RWPE2 (cell line): ENCODE measurements at regions not wholly inside any gene's neighbourhood (a gene's known extent, or its start where the extent isn't known, plus 50 kb on each side); places are given as distances from the start of the nearest gene placed in this dataset.

Experiments
- ATAC-seq: fragments of 200-7000 bp; cut with Tn5 transposase; 3 replicates; pipeline ENCODE4 v1.9.1; 2021; ENCODE audit warnings: low read depth
- DNase-seq: peaks from one replicate; pipeline ENCODE4 v3.0.0-alpha.2; 2020; ENCODE audit warnings: low spot score
- H3K27ac ChIP-seq: fragments of 450-650 bp; 2 replicates; pipeline ENCODE4 v1.5.1; 2017; ENCODE audit warnings: mild to moderate bottlenecking; ENCODE audit not compliant: poor library complexity, severe bottlenecking
- H3K27me3 ChIP-seq: fragments of 250-450 bp; sonication (Bioruptor Pico); 2 replicates; pipeline ENCODE4 v1.5.1; 2021; ENCODE audit warnings: mild to moderate bottlenecking, moderate library complexity; ENCODE audit not compliant: insufficient read depth, poor library complexity, severe bottlenecking
- H3K36me3 ChIP-seq: fragments of 250-450 bp; sonication (Bioruptor Pico); 2 replicates; pipeline ENCODE4 v1.5.1; 2020; ENCODE audit warnings: low read depth, mild to moderate bottlenecking, moderate library complexity
- H3K4me1 ChIP-seq: fragments of 250-450 bp; sonication (Bioruptor Pico); 2 replicates; pipeline ENCODE4 v1.5.1; 2021; ENCODE audit warnings: mild to moderate bottlenecking, moderate library complexity; ENCODE audit not compliant: insufficient read depth, poor library complexity, severe bottlenecking
- H3K4me3 ChIP-seq: fragments of 250-450 bp; sonication (Bioruptor Pico); 2 replicates; pipeline ENCODE4 v1.5.1; 2021; ENCODE audit warnings: mild to moderate bottlenecking, moderate library complexity; ENCODE audit not compliant: severe bottlenecking
- H3K9me3 ChIP-seq: fragments of 250-450 bp; sonication (Bioruptor Pico); 2 replicates; pipeline ENCODE4 v1.5.1; 2021; ENCODE audit warnings: mild to moderate bottlenecking, moderate library complexity; ENCODE audit not compliant: severe bottlenecking
- TF ChIP-seq, protein P1 (sequence below): fragments of 450-650 bp; IDR thresholded peaks from one replicate; pipeline ENCODE4 v1.5.1; 2017; ENCODE audit warnings: mild to moderate bottlenecking, moderate library complexity; ENCODE audit not compliant: poor library complexity, severe bottlenecking

DNA sequence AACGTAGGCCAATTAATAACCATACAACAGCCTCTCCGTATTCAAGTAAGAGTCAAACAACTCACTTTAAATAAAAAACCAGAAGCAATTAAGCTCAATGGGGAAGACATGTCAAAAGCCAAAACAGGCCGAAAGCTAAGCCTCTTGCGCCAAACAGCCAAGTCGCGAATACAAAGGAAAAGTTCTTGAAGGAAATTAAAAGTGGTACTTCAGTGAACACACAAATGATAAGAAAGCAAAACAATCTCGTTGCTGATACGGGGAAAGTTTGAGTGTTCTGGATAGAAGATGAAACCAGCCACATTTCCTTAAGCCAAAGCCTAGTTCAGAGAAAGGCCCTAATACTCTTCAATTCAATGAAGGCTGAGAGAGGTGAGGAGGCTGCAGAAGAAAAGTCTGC, 53.4 kb downstream of the SIPA1L2 start:
- DNase-seq (no peak), ATAC-seq (no peak)
- Histone ChIP-seq H3K27ac (no peak overlapping the region), H3K4me3 (no peak overlapping the region), H3K9me3 (no peaks in the 10 kb centered on the region), H3K36me3 (no peaks in the 10 kb centered on the region), H3K4me1 (no peaks in the 10 kb centered on the region), H3K27me3 (no peaks in the 10 kb centered on the region)
- TF ChIP-seq, protein P1, sequence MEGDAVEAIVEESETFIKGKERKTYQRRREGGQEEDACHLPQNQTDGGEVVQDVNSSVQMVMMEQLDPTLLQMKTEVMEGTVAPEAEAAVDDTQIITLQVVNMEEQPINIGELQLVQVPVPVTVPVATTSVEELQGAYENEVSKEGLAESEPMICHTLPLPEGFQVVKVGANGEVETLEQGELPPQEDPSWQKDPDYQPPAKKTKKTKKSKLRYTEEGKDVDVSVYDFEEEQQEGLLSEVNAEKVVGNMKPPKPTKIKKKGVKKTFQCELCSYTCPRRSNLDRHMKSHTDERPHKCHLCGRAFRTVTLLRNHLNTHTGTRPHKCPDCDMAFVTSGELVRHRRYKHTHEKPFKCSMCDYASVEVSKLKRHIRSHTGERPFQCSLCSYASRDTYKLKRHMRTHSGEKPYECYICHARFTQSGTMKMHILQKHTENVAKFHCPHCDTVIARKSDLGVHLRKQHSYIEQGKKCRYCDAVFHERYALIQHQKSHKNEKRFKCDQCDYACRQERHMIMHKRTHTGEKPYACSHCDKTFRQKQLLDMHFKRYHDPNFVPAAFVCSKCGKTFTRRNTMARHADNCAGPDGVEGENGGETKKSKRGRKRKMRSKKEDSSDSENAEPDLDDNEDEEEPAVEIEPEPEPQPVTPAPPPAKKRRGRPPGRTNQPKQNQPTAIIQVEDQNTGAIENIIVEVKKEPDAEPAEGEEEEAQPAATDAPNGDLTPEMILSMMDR: no peak

DNA sequence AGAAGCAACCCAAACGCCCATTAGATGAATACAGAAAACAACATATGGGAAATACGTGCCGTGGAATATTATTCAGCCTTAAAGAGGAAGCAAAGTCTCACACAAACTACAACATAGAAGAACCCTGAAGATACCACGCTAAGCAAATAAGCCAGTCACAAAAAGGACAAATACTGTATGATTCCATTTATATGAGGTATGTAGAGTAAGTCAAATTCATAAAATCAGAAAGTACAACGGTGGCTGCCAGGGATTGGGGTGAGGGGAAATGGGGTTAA, 54.2 kb downstream of the SIPA1L2 start:
- no peaks in the 10 kb centered on the region for H3K9me3 ChIP-seq
- no peaks in the 10 kb centered on the region for H3K36me3 ChIP-seq
- no peak for DNase-seq
- ATAC-seq: no peak
- no peaks in the 10 kb centered on the region for H3K4me1 ChIP-seq
- TF ChIP-seq, protein P1: no peak
- H3K4me3 ChIP-seq: no peak overlapping the region
- H3K27ac ChIP-seq: no peak overlapping the region
- no peaks in the 10 kb centered on the region for H3K27me3 ChIP-seq

DNA sequence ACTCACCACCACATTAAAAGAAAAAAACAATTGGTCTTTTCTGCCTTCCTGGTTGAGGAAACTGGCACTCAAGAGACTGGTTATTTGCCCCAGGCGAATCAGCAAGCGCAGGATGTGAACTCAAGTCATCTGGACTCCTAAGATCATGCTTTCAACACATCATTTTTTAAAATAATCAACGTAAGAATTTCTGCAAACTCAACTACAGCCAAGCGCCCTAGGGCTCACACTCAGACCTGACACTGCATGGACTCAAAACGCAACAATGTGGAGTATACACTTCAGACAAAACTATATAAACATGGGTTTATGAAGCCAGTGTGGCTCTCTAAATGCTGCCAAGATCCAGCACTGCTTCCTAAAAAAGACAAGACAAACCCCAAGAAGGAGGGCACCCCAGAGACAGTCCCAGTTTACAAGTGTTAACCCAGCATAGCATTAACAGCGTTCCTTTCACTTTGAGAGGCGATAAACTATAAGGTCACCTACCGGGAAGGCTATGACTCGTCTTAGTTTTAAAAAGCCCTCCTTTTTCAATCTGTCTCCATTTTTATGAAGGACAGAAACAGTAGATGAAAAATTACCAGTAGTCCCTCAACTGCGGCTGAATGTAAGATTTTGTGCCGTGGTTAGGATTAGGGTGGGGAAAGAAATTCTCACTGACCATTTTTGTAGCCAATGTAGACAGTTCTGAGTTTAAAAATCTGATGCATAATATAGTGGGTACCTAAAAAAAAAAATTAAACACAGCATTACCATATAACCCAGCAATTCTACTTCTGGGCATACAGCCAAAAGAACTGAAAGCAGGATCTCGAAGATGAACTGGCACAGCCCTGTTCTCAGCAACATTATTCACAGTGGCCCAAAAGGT, 54.8 kb downstream of the SIPA1L2 start:
- Histone ChIP-seq H3K36me3 (no peaks in the 10 kb centered on the region), H3K4me1 (no peaks in the 10 kb centered on the region), H3K4me3 (no peak overlapping the region), H3K27me3 (no peaks in the 10 kb centered on the region), H3K9me3 (no peaks in the 10 kb centered on the region), H3K27ac (no peak overlapping the region)
- ATAC-seq (no peak), DNase-seq (no peak)
- TF ChIP-seq, protein P1: no peak

DNA sequence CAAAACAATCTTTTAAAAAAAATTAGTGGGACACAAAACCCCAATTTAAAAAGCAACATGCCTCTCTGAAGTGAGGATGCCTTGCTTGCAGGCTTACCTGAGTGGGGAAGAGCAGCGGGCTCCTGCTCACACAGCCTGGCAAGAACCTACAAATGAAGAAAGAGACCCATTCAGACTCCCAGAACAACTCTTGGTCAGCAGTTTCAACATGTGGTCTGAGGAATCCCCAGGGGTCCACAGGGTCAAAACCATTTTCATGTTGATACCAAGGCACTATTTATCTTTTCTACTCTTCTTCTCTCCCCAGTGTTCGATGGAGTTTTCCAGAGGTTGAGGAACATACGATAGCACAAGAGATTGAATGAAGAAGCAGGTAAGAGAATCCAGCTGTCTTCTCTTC, 55.9 kb downstream of the SIPA1L2 start:
- Histone ChIP-seq H3K9me3 (no peaks in the 10 kb centered on the region), H3K27ac (no peak overlapping the region), H3K4me1 (no peaks in the 10 kb centered on the region), H3K36me3 (no peaks in the 10 kb centered on the region), H3K27me3 (no peaks in the 10 kb centered on the region), H3K4me3 (no peak overlapping the region)
- ATAC-seq: no peak
- no peak for DNase-seq
- TF ChIP-seq, protein P1: no peak

DNA sequence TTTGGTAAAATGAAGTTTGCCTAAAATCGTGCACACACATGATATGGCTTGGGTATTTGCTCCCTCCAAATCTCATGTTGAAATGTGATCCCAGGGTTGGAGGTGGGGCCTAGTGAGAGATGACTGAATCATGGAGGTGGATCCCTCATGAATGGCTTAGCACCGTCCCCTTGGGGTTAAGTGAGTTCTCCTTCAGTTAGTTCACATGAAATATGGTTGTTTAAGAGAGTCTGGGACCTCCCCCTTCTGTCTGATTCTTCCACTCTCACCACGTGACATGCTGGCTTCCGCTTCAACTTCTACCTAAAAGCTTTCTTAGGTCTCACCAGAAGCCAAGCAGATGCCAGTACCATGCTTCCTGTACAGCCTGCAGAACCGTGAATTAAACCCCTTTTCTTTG, 58.4 kb downstream of the SIPA1L2 start:
- Histone ChIP-seq H3K9me3 (no peaks in the 10 kb centered on the region), H3K27me3 (no peaks in the 10 kb centered on the region), H3K27ac (no peak overlapping the region), H3K36me3 (no peaks in the 10 kb centered on the region), H3K4me3 (no peak overlapping the region), H3K4me1 (no peaks in the 10 kb centered on the region)
- DNase-seq (no peak), ATAC-seq (no peak; the same call in 2 of the 3 replicates)
- TF ChIP-seq, protein P1: no peak
